ENCODE measurements at regions not wholly inside any gene's neighbourhood (a gene's known extent, or its start where the extent isn't known, plus 50 kb on each side); places are given as distances from the start of the nearest gene placed in this dataset.
A peak's percentile ranks its signal among the peaks of the same experiment; 100 is the strongest.

DNA sequence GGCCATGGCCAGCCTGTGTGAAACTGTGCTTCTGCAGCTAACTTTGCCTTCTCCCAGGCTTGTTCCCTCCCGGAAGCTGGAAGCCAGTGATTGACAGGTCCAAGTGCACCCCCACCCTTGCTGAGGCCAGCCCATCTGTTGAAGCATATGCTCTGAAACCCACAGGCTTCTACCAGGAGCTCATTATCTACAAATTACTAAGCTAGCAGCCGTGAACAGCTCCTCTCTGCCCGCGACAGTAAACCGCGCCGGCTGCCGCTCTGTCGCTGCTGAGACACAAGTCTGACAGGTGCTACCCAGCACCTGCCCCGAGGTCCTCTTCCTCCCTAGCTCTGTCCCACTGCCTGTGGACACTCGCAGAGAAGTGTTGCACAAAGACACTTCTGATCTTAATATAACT lies 490.9 kb downstream of the GADD45G start:
- no peaks in the 10 kb centered on the region for H3K36me3 ChIP-seq
- TF ChIP-seq, protein P1, sequence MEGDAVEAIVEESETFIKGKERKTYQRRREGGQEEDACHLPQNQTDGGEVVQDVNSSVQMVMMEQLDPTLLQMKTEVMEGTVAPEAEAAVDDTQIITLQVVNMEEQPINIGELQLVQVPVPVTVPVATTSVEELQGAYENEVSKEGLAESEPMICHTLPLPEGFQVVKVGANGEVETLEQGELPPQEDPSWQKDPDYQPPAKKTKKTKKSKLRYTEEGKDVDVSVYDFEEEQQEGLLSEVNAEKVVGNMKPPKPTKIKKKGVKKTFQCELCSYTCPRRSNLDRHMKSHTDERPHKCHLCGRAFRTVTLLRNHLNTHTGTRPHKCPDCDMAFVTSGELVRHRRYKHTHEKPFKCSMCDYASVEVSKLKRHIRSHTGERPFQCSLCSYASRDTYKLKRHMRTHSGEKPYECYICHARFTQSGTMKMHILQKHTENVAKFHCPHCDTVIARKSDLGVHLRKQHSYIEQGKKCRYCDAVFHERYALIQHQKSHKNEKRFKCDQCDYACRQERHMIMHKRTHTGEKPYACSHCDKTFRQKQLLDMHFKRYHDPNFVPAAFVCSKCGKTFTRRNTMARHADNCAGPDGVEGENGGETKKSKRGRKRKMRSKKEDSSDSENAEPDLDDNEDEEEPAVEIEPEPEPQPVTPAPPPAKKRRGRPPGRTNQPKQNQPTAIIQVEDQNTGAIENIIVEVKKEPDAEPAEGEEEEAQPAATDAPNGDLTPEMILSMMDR (IDR thresholded peaks at IDR 0.05), result no peak
- H3K27ac ChIP-seq, result no peak overlapping the region
- H3K27me3 ChIP-seq, result no peaks in the 10 kb centered on the region
- H3K4me1 ChIP-seq, result no peaks in the 10 kb centered on the region
- intact Hi-C loops (cut with DNase I), result loop anchor here (5.0 to 10.0 kb wide), 2 partner anchors 91 to 178 kb away; no protein-coding TSS in a partner anchor
- H3K4me3 ChIP-seq, result no peak overlapping the region
- H3K9me3 ChIP-seq, result no peaks in the 10 kb centered on the region
- no peak overlapping the region for H3K9ac ChIP-seq (ENCODE audit: low read depth in 2 of 2, low read length in 2 of 2)
- no peak for DNase-seq

DNA sequence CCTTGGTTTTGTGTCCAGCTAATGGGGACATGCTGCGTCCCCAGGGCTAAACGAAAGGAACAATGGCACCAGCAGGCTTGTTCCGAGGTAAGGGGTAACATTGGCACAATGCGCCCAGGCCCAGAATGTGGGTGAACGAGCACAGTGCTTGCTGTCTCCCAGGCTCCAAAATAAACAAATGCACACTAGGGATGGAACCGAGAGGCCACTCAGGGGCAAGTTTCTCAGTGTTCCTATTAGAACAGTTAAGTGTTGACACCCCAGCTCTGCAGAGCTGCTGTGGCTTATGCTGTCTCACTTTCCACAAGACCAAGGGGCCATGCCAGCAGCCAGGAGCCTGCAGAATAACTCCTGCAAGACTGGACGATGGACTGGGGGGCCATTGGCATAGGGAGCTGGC lies 492.4 kb downstream of the GADD45G start:
- H3K9ac ChIP-seq (ENCODE audit: low read depth in 2 of 2, low read length in 2 of 2), result no peak overlapping the region

DNA sequence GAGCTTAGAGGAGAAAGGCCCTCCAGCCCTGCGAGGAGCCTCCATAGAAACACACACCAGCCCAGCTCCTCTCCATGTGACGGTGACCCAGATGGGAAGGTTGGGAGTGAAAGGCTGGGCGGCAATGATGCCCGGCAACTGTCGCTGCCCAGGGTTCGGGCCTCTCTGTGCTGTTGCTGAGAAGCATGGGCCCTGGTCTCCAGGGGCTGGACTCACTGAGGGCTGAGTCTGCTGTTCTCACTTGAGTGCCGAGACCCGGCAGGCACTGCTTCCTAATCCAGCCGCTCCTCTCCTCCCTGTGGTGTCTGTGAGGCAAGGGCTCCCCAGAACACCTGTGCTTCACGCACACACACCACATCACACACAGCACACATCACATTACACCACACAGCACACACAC lies 493.6 kb downstream of the GADD45G start:
- Histone ChIP-seq H3K36me3 (no peaks in the 10 kb centered on the region), H3K4me1 (no peaks in the 10 kb centered on the region), H3K9me3 (no peaks in the 10 kb centered on the region), H3K27me3 (no peaks in the 10 kb centered on the region), H3K4me3 (no peak overlapping the region), H3K9ac (ENCODE audit: low read depth in 2 of 2, low read length in 2 of 2) (no peak overlapping the region), H3K27ac (no peak overlapping the region)
- intact Hi-C loops (cut with DNase I), result loop anchor here (5.0 to 10.0 kb wide), 2 partner anchors 94 to 181 kb away; no protein-coding TSS in a partner anchor
- no peak for DNase-seq
- TF ChIP-seq, protein P1 (IDR thresholded peaks at IDR 0.05), result no peak

More for the DNA sequence above, 492.4 kb downstream of the GADD45G start:
- H3K4me3 ChIP-seq, result no peak overlapping the region
- no peaks in the 10 kb centered on the region for H3K9me3 ChIP-seq
- TF ChIP-seq, protein P1 (IDR thresholded peaks at IDR 0.05), result no peak
- no peak for DNase-seq
- H3K4me1 ChIP-seq, result no peaks in the 10 kb centered on the region
- H3K27ac ChIP-seq, result no peak overlapping the region
- H3K27me3 ChIP-seq, result no peaks in the 10 kb centered on the region
- intact Hi-C loops (cut with DNase I), result loop anchor here (5.0 to 10.0 kb wide), 2 partner anchors 92 to 180 kb away; no protein-coding TSS in a partner anchor
- H3K36me3 ChIP-seq, result no peaks in the 10 kb centered on the region

DNA sequence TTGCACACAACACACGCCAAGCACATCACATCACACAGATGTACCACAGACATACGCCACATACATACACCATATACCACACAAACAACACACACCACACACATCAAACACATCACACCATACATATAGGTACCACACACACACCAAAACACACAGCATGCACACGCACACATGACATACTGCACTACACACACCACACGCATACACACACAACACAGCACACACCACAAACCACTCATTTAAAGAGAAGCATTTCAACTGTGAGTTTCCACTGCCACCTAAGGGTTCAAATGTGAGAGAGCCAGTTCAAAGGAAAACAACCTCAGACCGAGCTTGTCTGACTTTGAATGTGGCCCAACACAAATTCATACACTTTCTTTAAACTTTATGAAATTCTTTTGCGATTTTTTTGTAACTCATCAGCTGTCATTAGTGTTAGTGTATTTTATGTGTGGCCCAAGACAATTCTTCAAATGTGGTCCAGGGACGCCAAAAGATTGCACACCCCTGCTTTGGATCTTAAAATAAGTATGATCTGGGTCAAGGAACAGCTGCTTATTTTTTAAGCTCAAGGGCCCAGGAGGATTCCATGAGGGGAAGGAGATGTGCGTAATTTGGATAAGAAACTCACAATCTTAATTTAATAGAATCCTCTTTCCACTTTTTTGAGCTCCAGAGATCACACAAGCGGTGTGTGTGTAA lies 494.6 kb downstream of the GADD45G start:
- TF ChIP-seq, protein P1 (IDR thresholded peaks at IDR 0.05), result peak; percentile 30
- DNase-seq, result no peak
- intact Hi-C loops (cut with DNase I), result loop anchor here (5.0 to 10.0 kb wide), 2 partner anchors 95 to 182 kb away; no protein-coding TSS in a partner anchor

DNA sequence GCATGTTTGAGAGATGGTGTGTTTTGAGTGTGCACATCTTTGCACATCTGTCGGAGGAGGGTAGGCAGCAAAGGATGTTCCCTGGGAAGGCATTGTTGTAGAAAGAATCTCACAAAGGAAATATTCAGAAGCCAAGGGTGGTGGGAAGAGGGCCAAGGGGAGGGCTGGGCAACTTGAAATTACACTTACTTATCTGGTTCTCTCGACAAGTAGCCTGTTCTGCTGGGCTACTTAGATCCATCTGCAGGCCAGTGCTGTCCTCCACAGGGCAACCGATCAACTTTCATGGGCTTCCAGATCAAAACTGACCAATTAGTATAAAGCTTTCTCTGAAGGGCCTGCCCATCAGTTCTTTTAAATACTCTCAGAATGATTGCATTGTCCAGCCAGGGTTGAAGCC lies 495.2 kb downstream of the GADD45G start:
- intact Hi-C loops (cut with DNase I), result no loop called here
- Histone ChIP-seq H3K9ac (ENCODE audit: low read depth in 2 of 2, low read length in 2 of 2) (no peak overlapping the region), H3K27me3 (no peaks in the 10 kb centered on the region), H3K4me3 (no peak overlapping the region), H3K36me3 (no peaks in the 10 kb centered on the region), H3K27ac (no peak overlapping the region), H3K9me3 (no peaks in the 10 kb centered on the region), H3K4me1 (no peaks in the 10 kb centered on the region)
- no peak for DNase-seq
- TF ChIP-seq, protein P1 (IDR thresholded peaks at IDR 0.05), result no peak

More for the DNA sequence above, 494.6 kb downstream of the GADD45G start:
- Histone ChIP-seq H3K9me3 (no peaks in the 10 kb centered on the region), H3K27ac (no peak overlapping the region), H3K27me3 (no peaks in the 10 kb centered on the region), H3K4me1 (no peaks in the 10 kb centered on the region), H3K36me3 (no peaks in the 10 kb centered on the region), H3K4me3 (no peak overlapping the region), H3K9ac (ENCODE audit: low read depth in 2 of 2, low read length in 2 of 2) (no peak overlapping the region)

Data from colonic mucosa (tissue), 4 donors.